Ishikawa (cell line): ENCODE measurements at regions not wholly inside any gene's neighbourhood (a gene's known extent, or its start where the extent isn't known, plus 50 kb on each side); places are given as distances from the start of the nearest gene placed in this dataset.

Source experiments
- CEBPB ChIP-seq: IDR thresholded peaks from 2 replicates; pipeline ENCODE4 v1.6.1; 2012
- CREB1 ChIP-seq: IDR thresholded peaks from 2 replicates; pipeline ENCODE4 v1.6.1; 2012; ENCODE audit warnings: low read depth
- EGR1 ChIP-seq: IDR thresholded peaks from 2 replicates; pipeline ENCODE4 v1.6.1; 2012
- EP300 ChIP-seq: IDR thresholded peaks from 2 replicates; pipeline ENCODE4 v1.6.1; 2012; ENCODE audit warnings: borderline replicate concordance
- FOXM1 ChIP-seq: IDR thresholded peaks from 2 replicates; pipeline ENCODE4 v1.6.1; 2012; ENCODE audit warnings: low read depth, borderline replicate concordance
- NFIC ChIP-seq: IDR thresholded peaks from 2 replicates; pipeline ENCODE4 v1.6.1; 2012
- RAD21 ChIP-seq: IDR thresholded peaks from 2 replicates; pipeline ENCODE4 v1.6.1; 2012; ENCODE audit warnings: low read depth
- TAF1 ChIP-seq: IDR thresholded peaks from 2 replicates; pipeline ENCODE4 v1.6.1; 2012; ENCODE audit warnings: low read depth, mild to moderate bottlenecking
- TCF12 ChIP-seq: IDR thresholded peaks from 2 replicates; pipeline ENCODE4 v1.6.1; 2012; ENCODE audit warnings: low read depth
- TEAD4 ChIP-seq: IDR thresholded peaks from 2 replicates; pipeline ENCODE4 v1.6.1; 2012
- YY1 ChIP-seq: IDR thresholded peaks from 2 replicates; pipeline ENCODE4 v1.6.1; 2012; ENCODE audit warnings: low read depth
- ZBTB7A ChIP-seq: IDR thresholded peaks from 2 replicates; pipeline ENCODE4 v1.6.1; 2012; ENCODE audit warnings: low read depth
- TF ChIP-seq, protein P1 (sequence below): IDR thresholded peaks from 2 replicates; pipeline ENCODE4 v1.6.1; 2012
- TF ChIP-seq, protein P2 (sequence below): IDR thresholded peaks from 2 replicates; pipeline ENCODE4 v1.6.1; 2012; ENCODE audit warnings: low read depth, mild to moderate bottlenecking
- TF ChIP-seq, protein P3 (sequence below): IDR thresholded peaks from 2 replicates; pipeline ENCODE4 v1.6.1; 2012

DNA sequence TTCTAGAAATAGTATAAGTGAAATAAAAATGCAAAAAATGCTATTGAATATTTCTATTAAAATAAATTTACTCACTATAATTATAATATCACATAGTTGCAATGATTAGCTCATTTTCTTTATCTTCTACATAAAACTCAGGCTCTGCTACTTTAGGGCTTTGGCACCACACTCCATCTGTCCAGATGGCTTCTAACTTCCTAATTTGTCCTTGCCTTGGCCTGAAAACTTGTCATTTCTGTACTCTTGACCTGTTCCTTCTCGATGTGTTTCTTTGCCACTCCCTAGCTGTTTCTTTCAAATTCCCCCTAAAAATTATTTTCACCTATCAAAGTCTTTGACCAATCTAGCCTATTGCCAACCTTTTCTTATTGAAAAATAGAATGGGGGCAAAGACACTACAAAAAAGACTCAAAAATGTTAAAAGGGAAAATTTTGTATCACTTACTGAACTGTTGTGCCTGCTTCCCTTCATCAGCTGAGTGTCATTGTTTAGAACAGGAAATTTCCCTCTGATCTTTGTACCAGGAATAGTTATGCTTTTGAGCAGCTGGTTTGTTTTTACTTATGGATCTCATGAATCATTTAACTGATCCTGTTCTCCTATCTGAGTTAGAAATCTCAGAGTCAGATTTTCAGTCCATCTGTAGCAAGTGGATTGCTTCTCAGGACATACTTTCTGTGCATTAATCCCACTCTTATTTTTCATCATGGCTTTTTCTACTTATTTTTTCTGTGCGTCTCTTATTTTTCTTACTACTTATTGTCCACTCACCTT, 279.2 kb upstream of the CNR1 start:
- no peak for TF ChIP-seq CEBPB
- TF ChIP-seq, protein P1, sequence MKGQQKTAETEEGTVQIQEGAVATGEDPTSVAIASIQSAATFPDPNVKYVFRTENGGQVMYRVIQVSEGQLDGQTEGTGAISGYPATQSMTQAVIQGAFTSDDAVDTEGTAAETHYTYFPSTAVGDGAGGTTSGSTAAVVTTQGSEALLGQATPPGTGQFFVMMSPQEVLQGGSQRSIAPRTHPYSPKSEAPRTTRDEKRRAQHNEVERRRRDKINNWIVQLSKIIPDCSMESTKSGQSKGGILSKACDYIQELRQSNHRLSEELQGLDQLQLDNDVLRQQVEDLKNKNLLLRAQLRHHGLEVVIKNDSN = no peak
- no peak for TF ChIP-seq CREB1
- TF ChIP-seq YY1 = no peak
- TF ChIP-seq, protein P2, sequence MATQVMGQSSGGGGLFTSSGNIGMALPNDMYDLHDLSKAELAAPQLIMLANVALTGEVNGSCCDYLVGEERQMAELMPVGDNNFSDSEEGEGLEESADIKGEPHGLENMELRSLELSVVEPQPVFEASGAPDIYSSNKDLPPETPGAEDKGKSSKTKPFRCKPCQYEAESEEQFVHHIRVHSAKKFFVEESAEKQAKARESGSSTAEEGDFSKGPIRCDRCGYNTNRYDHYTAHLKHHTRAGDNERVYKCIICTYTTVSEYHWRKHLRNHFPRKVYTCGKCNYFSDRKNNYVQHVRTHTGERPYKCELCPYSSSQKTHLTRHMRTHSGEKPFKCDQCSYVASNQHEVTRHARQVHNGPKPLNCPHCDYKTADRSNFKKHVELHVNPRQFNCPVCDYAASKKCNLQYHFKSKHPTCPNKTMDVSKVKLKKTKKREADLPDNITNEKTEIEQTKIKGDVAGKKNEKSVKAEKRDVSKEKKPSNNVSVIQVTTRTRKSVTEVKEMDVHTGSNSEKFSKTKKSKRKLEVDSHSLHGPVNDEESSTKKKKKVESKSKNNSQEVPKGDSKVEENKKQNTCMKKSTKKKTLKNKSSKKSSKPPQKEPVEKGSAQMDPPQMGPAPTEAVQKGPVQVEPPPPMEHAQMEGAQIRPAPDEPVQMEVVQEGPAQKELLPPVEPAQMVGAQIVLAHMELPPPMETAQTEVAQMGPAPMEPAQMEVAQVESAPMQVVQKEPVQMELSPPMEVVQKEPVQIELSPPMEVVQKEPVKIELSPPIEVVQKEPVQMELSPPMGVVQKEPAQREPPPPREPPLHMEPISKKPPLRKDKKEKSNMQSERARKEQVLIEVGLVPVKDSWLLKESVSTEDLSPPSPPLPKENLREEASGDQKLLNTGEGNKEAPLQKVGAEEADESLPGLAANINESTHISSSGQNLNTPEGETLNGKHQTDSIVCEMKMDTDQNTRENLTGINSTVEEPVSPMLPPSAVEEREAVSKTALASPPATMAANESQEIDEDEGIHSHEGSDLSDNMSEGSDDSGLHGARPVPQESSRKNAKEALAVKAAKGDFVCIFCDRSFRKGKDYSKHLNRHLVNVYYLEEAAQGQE = no peak
- TF ChIP-seq FOXM1 = no peak
- no peak for TF ChIP-seq TCF12
- no peak for TF ChIP-seq ZBTB7A
- no peak for TF ChIP-seq EP300
- TF ChIP-seq, protein P3, sequence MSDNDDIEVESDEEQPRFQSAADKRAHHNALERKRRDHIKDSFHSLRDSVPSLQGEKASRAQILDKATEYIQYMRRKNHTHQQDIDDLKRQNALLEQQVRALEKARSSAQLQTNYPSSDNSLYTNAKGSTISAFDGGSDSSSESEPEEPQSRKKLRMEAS = no peak
- no peak for TF ChIP-seq NFIC
- TF ChIP-seq EGR1 = no peak
- TF ChIP-seq TAF1 = no peak

DNA sequence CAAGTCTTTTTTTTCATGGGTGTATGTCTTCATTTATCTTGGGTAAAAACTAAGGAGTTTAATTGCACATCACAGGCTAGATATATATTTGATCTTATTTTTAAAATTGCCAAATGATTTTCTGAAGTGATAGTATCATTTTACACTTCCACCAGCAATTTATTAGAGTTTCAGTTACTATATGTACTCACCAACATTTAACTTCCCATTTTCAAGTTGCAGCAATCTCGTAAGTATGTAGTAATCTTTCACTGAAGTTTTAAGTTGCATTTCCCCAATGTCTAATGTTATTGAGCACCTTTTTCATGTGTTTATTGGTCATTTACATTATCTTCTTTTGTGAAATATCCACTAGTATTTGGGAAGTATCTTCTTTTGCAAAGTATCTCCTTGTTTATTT, 277.4 kb upstream of the CNR1 start:
- TF ChIP-seq YY1 = no peak
- TF ChIP-seq CEBPB = no peak
- no peak for TF ChIP-seq CREB1
- no peak for TF ChIP-seq ZBTB7A
- TF ChIP-seq NFIC = no peak
- TF ChIP-seq, protein P1 = no peak
- no peak for TF ChIP-seq TCF12
- no peak for TF ChIP-seq EP300
- no peak for TF ChIP-seq TAF1
- TF ChIP-seq FOXM1 = no peak
- no peak for TF ChIP-seq EGR1

DNA sequence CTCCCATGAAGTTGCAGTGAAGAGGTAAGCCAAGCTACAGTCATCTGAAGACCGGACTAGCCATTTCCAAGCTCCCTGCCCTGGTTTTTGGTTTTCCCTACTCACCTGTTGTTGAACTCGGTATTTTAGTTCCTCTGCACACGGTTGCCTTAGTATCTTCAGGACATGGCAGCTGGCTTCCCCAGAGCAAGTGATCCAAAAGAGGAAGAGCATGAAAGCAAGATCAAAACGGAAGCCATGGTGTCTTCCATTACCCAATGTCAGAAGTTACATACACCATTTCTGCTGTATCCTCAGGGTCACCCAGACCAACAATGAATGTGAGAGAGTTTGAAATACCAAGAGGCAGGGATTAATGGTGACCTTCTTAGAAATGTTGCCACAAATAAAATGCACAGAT, 276.6 kb upstream of the CNR1 start:
- TF ChIP-seq TCF12 (no peak), CREB1 (no peak), EGR1 (no peak), RAD21 (no peak), YY1 (no peak), EP300 (no peak), NFIC (no peak), TEAD4 (no peak), CEBPB (no peak), TAF1 (no peak), ZBTB7A (no peak)
- TF ChIP-seq, protein P3 = no peak
- TF ChIP-seq, protein P2 = no peak
- TF ChIP-seq, protein P1 = no peak

DNA sequence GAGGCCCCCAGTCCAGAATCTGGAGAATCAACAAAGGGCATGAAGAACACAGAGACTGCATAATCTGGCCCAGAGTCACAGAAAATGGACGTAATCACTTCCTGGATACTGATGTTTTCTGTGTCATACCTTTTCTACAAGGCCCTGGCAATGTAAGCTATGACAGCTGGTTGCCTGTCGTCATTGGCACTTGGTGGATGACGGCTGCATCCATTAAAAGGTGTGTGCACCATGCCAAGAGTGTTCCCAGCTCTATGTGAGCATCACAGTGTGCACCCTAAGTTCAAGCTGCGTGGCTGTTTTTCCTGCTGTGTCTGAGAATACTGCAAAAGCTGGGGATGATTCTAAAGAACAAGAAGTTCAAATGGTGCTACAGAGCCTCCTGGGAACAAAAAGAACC, 275.2 kb upstream of the CNR1 start:
- TF ChIP-seq TAF1 = no peak
- TF ChIP-seq, protein P1 = no peak
- no peak for TF ChIP-seq TEAD4
- no peak for TF ChIP-seq EP300
- no peak for TF ChIP-seq FOXM1
- TF ChIP-seq, protein P2 = no peak
- TF ChIP-seq NFIC = no peak
- TF ChIP-seq YY1 = no peak
- no peak for TF ChIP-seq TCF12
- TF ChIP-seq EGR1 = no peak
- no peak for TF ChIP-seq CREB1
- no peak for TF ChIP-seq CEBPB
- TF ChIP-seq, protein P3 = no peak
- no peak for TF ChIP-seq ZBTB7A
- TF ChIP-seq RAD21 = no peak
